GM12891 (cell line): ENCODE measurements at regions not wholly inside any gene's neighbourhood (a gene's known extent, or its start where the extent isn't known, plus 50 kb on each side); places are given as distances from the start of the nearest gene placed in this dataset.

Source experiments
- PAX5 ChIP-seq: IDR thresholded peaks from 2 replicates; pipeline ENCODE4 v1.6.1; 2011; ENCODE audit warnings: low read length, moderate library complexity, mild to moderate bottlenecking; ENCODE audit not compliant: insufficient read depth, severe bottlenecking
- POLR2A ChIP-seq: IDR thresholded peaks from 2 replicates; pipeline ENCODE4 v1.6.1; 2011; ENCODE audit warnings: low read depth, low read length, control low read depth
- POLR2AphosphoS5 ChIP-seq: IDR thresholded peaks from 2 replicates; pipeline ENCODE4 v1.6.1; 2011; ENCODE audit warnings: low read depth, low read length, control low read depth
- POU2F2 ChIP-seq: IDR thresholded peaks from 2 replicates; pipeline ENCODE4 v1.6.1; 2011; ENCODE audit warnings: low read depth, mild to moderate bottlenecking, control low read depth, low read length, moderate library complexity
- TAF1 ChIP-seq: IDR thresholded peaks from 2 replicates; pipeline ENCODE4 v1.6.1; 2011; ENCODE audit warnings: low read depth, low read length, control low read depth

- TF ChIP-seq POLR2A (no peak), POU2F2 (no peak), POLR2AphosphoS5 (no peak), TAF1 (no peak), PAX5 (no peak)
Observed at GRCh38 chr21:40976198-40977109, 129.5 kb upstream of the DSCAM start.
